T-helper 2 cell (primary cell): ENCODE measurements at regions not wholly inside any gene's neighbourhood (a gene's known extent, or its start where the extent isn't known, plus 50 kb on each side); places are given as distances from the start of the nearest gene placed in this dataset.
"Not testable (repeated sequence)": the region's sequence is repeated elsewhere in the genome, so short reads cannot be mapped to it uniquely, and the experiment has no call there.

Experiments used
- DNase-seq, 5 experiments: peaks; one replicate each; pipeline versions ENCODE4 v3.0.0 to v3.0.0-alpha.2; 2012 to 2022

- not testable (repeated sequence) for DNase-seq
Observed at GRCh38 chr7:19954166-19954565, 180.7 kb upstream of the TMEM196 start.

- DNase-seq: not testable (repeated sequence)
Observed at GRCh38 chr7:19953411-19953810, 180.0 kb upstream of the TMEM196 start.

GRCh38 chr7:19948160-19948559, 174.7 kb upstream of the TMEM196 start:
- no peak for DNase-seq

- DNase-seq: no peak
Observed at GRCh38 chr7:19944363-19945120, 171.1 kb upstream of the TMEM196 start.

- DNase-seq: no peak
Observed at GRCh38 chr7:19939746-19940145, 166.3 kb upstream of the TMEM196 start.

GRCh38 chr7:19932549-19933249, 159.3 kb upstream of the TMEM196 start:
- no peak for DNase-seq

- DNase-seq: no peak
Observed at GRCh38 chr7:19930851-19931250, 157.4 kb upstream of the TMEM196 start.

- no peak for DNase-seq
Observed at GRCh38 chr7:19930051-19930450, 156.6 kb upstream of the TMEM196 start.

- no peak for DNase-seq
Observed at GRCh38 chr7:19928247-19928646, 154.8 kb upstream of the TMEM196 start.

GRCh38 chr7:19920705-19921104, 147.3 kb upstream of the TMEM196 start:
- DNase-seq: no peak

- no peak for DNase-seq
Observed at GRCh38 chr7:19920166-19920565, 146.7 kb upstream of the TMEM196 start.

GRCh38 chr7:19919261-19920095, 146.1 kb upstream of the TMEM196 start:
- no peak for DNase-seq

GRCh38 chr7:19916046-19916445, 142.6 kb upstream of the TMEM196 start:
- DNase-seq: no peak

GRCh38 chr7:19915596-19915995, 142.2 kb upstream of the TMEM196 start:
- no peak for DNase-seq

- no peak for DNase-seq
Observed at GRCh38 chr7:19914866-19915265, 141.4 kb upstream of the TMEM196 start.

GRCh38 chr7:19900118-19900517, 126.7 kb upstream of the TMEM196 start:
- no peak for DNase-seq

- DNase-seq: no peak
Observed at GRCh38 chr7:19899529-19899928, 126.1 kb upstream of the TMEM196 start.

GRCh38 chr7:19882893-19883292, 109.5 kb upstream of the TMEM196 start:
- not testable (repeated sequence) for DNase-seq

GRCh38 chr7:19872094-19872493, 98.7 kb upstream of the TMEM196 start:
- DNase-seq: no peak

- no peak for DNase-seq
Observed at GRCh38 chr7:19871102-19871501, 97.7 kb upstream of the TMEM196 start.

GRCh38 chr7:19869979-19870378, 96.6 kb upstream of the TMEM196 start:
- no peak for DNase-seq

GRCh38 chr7:19853261-19853832, 79.9 kb upstream of the TMEM196 start:
- no peak for DNase-seq

GRCh38 chr7:19852192-19852591, 78.8 kb upstream of the TMEM196 start:
- DNase-seq: no peak
